HG03280 (cell line): ENCODE measurements at regions not wholly inside any gene's neighbourhood (a gene's known extent, or its start where the extent isn't known, plus 50 kb on each side); places are given as distances from the start of the nearest gene placed in this dataset.
"Not testable (repeated sequence)": the region's sequence is repeated elsewhere in the genome, so short reads cannot be mapped to it uniquely, and the experiment has no call there.

ENCODE experiments used
- ATAC-seq: cut with Tn5 transposase; IDR thresholded peaks from one replicate; pipeline ENCODE4 v1.9.1; 2021; ENCODE audit warnings: mild to moderate bottlenecking, moderate library complexity; ENCODE audit not compliant: unreplicated experiment

- ATAC-seq: no peak
Measured at GRCh38 chr13:110809871-110810486, 96.5 kb downstream of the ING1 start.

- no peak for ATAC-seq
Measured at GRCh38 chr13:110811008-110811720, 97.7 kb downstream of the ING1 start.

- ATAC-seq: no peak
Measured at GRCh38 chr13:110811771-110812120, 98.2 kb downstream of the ING1 start.

- ATAC-seq: no peak
Measured at GRCh38 chr13:110812121-110812868, 98.8 kb downstream of the ING1 start.

- ATAC-seq: no peak
Measured at GRCh38 chr13:110812869-110813645, 99.6 kb downstream of the ING1 start.

GRCh38 chr13:110813646-110814624 is 100.4 kb downstream of the ING1 start:
- no peak for ATAC-seq

- ATAC-seq: no peak
Measured at GRCh38 chr13:110815471-110816204, 99.2 kb downstream of the ANKRD10 start.

GRCh38 chr13:110816500-110816899 is 98.4 kb downstream of the ANKRD10 start:
- no peak for ATAC-seq

- no peak for ATAC-seq
Measured at GRCh38 chr13:110817143-110817542, 97.7 kb downstream of the ANKRD10 start.

GRCh38 chr13:110818747-110819146 is 96.1 kb downstream of the ANKRD10 start:
- ATAC-seq: no peak

GRCh38 chr13:110819203-110820014 is 95.5 kb downstream of the ANKRD10 start:
- ATAC-seq: peak; percentile 93

GRCh38 chr13:110820322-110820721 is 94.5 kb downstream of the ANKRD10 start:
- no peak for ATAC-seq

- not testable (repeated sequence) for ATAC-seq
Measured at GRCh38 chr13:110821837-110822668, 92.8 kb downstream of the ANKRD10 start.

GRCh38 chr13:110822669-110822945 is 92.3 kb downstream of the ANKRD10 start:
- no peak for ATAC-seq

GRCh38 chr13:110824702-110825300 is 90.1 kb downstream of the ANKRD10 start:
- no peak for ATAC-seq

GRCh38 chr13:110825516-110825915 is 89.4 kb downstream of the ANKRD10 start:
- ATAC-seq: no peak

- no peak for ATAC-seq
Measured at GRCh38 chr13:110826101-110826500, 88.8 kb downstream of the ANKRD10 start.
